Stimulated activated naive CD8-positive, alpha-beta T cell treated with anti-CD3 and anti-CD28 coated beads, Interleukin-15, Interleukin-2, amounts not matched to agents 100 U/mL and 50 U/mL, for 24 hours (primary cell): ENCODE measurements at regions not wholly inside any gene's neighbourhood (a gene's known extent, or its start where the extent isn't known, plus 50 kb on each side); places are given as distances from the start of the nearest gene placed in this dataset.
"Not testable (repeated sequence)": the region's sequence is repeated elsewhere in the genome, so short reads cannot be mapped to it uniquely, and the experiment has no call there.

Source experiments
- ATAC-seq: fragments of 150-1000 bp; cut with Tn5 transposase; one replicate; pipeline ENCODE4 v1.10.0; 2021
- DNase-seq: peaks from one replicate; pipeline ENCODE4 v3.0.0; 2021

DNA sequence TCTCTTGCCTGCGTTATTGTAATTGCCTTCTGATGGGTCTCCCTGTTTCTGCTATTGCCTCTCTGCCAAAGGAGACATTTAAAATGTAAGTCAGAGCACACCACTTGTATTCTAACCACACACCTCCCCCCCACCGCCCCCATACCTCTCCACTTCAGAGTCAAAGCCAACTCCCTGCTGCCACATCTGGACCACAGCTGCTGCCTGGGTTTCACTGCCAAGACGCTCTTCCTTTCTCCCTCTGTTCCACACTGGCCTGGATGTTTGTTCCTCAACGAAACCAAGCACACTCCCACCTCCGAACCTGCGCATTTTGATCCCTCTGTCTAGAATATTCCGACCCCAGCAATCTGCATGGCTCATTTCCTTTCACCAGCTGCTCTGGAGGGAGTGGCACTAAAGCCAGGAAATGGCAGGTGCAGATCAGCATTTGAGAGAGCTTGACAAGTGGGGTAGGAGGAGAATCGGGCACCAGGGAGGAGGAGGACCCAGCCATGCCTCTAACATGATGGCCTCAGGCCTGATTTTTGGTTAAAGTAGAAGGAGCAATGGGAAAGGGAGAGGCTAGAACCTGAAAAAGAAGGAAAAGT is 92.4 kb upstream of the HS3ST2 start:
- no peak for DNase-seq
- no peak for ATAC-seq

DNA sequence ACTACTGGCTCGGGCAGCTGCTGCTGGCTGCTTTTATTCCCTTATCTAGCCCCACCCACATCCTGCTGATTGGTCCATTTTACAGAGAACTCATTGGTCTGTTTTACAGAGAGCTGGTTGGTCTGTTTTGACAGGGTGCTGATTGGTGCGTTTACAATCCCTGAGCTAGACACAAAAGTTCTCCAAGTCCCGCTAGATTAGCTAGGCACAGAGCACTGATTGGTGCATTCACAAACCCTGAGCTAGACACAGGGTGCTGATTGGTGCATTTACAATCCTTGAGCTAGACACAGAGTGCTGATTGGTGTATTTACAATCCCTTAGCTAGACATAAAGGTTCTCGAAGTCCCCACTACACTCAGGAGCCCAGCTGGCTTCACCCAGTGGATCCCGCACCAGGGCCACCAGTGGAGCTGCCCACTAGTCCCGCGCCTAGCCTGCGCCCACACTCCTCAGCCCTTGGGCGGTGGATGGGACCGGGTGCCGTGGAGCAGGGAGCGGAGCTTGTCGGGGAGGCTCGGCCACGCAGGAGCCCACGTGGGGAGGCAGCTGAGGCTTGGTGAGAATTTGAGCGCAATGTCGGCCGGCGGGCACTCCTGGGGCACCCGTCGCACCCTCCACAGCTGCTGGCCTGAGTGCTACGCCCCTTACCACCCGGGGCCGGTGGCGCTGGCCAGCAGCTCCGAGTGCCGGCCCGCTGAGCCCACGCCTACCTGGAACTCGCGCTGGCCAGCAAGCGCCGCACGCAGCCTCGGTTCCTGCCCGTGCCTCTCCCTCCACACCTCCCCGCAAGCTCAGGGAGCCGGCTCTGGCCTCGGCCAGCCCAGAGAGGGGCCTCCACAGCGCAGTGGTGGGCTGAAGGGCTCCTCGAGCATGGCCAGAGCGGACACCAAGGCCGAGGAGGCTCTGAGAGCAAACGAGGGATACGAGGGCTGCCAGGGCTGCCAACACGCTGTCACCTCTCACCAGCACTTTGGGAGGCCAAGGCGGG is 91.1 kb upstream of the HS3ST2 start:
- not testable (repeated sequence) for DNase-seq, ATAC-seq

DNA sequence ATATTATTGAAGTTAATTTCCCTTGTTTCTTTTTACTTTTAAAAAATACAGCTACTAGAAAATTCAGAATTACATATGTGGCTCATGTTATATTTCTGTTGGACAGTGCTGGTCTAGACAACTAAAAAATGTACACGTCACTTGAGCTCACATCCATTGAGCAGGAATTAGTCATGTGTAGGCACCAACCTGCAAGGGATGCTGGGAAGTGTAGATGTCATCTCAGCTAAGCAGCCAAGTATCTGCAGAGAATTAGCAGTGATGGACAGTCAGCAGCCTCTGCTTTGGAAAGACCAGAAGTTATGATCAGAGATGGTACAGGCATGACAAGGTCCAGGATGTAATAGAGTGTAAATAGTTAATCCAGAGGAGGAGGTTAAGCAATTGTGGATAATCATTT is 87.1 kb upstream of the HS3ST2 start:
- DNase-seq (no peak), ATAC-seq (no peak)

DNA sequence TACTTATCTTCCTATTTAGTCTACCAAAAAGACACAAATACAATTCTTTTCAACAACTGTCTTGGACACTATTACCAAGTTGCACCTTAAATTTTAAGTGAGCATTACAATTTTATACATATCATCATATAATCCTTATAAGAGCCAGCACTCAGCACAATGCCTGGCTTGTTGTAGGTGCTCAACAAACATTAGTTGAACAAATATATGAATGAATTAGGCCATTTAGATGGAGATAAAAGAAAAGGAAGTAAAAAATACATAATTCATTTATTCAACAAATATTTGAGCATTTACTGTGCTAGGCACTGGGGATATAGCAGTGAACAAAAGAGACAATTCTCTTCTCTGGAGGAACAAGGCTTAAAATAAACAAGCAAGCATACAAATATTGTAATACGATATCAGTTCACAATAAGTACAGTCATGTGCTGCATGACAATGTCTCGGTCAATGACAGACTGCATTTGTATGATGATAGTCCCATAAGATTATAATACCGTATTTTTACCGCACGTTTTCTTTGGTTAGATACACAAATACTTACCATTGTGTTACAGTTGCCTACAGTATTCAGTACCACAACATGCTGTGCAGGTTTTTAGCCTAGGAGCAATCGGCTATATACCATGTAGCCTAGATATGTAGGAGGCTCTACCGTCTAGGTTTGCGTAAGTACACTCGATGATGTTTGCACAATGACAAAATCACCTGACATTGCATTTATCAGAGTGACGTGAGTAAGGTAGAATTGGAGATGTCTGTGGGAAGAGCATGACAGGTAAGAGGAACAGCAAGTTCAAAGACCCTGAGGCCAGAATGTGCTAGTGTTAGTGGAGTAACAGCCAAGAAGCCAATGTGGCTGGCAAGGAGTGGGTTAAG is 86.4 kb upstream of the HS3ST2 start:
- ATAC-seq (no peak), DNase-seq (no peak)

DNA sequence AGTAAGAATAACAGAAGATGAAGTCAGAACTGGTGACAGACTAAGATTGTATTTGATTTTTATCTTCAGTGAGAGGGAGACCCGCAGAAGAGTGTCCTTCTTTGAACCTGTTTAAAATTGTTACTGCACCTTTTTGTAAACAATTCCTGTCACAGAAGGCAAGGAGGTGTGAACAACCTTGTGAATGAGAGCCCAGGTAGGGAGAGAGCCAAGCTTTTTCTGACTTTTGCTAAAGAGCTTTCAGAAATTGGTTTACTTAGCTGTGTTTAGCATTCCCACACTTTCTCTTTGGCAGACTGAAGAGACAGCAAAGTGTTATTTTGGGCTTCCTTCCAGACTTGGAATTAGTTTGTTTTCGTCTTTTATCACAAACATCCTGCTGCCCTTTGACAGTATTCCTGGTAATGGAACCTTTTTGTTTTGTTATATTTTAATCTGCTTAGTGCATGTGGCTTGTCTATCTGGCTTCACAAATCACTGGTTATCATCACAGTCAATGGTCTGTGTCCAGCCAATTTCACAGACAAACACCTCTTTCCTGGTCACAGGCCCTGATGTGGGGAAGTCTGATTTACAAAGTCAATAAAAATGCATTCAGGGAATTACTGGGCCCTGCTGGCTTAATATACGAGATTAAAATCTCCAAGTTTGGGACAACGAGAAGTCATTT is 85.7 kb upstream of the HS3ST2 start:
- DNase-seq (no peak), ATAC-seq (no peak)

DNA sequence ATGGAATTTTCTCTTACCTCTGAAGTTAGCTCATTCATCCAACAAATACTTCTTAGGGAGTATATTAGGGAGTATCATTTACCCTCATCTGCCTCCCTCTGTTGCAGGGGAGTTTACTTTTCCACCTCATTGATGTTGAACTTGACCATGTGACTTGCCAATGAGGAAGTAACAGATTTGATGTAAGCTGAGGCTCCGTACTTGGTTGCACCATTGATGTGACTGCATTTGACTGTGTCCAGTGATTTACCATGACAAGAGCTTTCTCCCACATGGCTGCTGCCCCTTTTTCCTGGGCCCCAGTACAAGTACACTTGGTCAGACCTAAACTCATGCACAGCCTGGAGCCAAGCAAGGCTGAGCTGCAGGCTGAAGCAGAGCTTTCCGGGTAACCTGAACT is 81.6 kb upstream of the HS3ST2 start:
- ATAC-seq (no peak), DNase-seq (no peak)

DNA sequence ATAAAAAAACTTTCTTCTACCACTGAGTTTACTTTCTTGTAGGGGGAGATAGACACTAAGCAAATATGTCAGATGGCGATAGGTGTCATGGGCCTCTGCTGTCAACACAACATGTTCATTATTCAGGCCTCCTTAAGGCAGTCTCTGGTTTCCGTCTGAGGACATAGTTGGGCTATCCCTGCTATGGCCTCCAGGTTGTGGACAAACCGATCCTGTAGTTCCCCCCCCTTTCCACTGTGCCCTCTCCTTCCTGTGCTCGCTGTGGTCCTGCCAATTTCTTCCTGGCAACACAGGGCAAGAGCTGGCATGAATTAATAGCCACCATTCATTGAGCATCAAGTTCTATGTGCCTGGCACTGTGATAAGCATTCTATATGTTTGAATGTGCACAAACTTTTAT is 81.0 kb upstream of the HS3ST2 start:
- DNase-seq (no peak), ATAC-seq (no peak)

DNA sequence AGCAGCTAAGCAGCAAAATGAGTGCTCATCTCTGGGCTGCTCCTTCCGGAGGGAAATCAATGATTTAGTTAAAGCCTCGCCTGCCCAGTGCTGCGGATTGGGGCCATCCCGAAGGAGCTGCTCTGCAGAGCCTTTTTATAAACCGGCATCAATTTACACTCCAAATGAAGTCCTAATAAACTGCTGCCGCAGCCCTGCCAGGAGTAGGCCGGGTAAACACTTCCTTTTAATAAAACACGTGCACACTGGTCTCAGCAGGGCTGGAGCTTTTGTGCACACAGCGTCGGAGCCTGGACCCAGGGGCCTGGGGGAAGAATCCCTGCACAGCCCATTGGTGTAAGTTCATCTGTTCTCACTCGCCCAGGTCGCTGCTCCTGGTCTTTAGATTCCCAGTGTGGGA is 79.6 kb upstream of the HS3ST2 start:
- DNase-seq (no peak), ATAC-seq (no peak)

DNA sequence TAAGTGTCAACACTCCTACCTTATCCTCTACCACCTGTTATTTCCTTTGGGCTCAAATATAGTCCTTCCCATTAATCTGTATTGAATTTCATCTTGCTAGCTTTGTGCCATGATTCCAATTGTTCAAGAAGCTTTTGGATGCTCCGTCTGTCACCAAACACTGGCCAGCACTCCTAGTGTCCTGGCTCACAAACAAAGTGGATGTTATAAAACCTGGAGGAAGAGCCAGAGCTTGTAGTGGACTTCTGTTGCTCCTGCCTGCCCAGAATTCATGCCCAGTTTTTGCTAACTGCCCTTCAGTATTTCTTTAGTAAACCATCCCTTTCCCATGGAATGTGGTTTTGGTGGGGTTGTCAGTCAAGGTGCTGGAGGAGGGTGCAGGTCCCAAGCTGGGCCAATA is 77.2 kb upstream of the HS3ST2 start:
- DNase-seq (no peak), ATAC-seq (no peak)

DNA sequence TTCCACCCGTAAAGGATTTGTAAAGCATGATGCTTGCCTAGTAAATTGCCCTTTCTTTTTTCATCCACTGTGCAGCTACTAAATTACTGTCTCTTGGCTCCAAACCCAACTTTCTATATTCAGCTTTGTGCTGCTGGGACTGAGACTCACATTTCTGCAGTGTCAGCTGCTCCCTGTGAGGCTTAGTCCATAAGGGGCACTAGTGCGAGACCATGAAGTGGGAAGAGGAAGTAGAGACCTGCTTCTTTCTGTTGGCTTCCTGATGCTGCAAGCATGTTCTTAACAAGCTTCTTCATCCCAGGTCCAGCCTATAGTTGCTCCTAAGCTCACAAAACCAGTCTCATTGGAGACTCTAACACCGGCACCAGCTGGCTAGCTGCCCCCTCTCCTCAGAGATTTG is 74.9 kb upstream of the HS3ST2 start:
- no peak for DNase-seq
- ATAC-seq = no peak

DNA sequence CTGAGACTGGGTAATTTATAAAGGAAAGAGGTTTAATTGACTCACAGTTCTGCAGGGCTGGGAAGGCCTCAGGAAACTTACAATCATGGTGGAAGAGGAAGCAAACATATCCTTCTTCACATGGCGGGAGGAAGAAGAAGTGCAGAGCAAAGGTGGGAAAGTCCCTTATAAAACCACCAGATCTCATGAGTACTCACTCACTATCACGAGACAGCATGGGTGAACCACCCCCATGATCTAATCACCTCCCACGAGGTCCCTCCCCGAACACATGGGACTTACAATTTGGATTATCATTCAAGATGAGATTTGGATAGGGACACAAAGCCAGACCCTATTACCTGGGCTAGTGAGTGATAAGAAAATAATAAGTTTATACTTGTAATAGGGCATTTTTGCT is 70.6 kb upstream of the HS3ST2 start:
- DNase-seq (no peak), ATAC-seq (no peak)

DNA sequence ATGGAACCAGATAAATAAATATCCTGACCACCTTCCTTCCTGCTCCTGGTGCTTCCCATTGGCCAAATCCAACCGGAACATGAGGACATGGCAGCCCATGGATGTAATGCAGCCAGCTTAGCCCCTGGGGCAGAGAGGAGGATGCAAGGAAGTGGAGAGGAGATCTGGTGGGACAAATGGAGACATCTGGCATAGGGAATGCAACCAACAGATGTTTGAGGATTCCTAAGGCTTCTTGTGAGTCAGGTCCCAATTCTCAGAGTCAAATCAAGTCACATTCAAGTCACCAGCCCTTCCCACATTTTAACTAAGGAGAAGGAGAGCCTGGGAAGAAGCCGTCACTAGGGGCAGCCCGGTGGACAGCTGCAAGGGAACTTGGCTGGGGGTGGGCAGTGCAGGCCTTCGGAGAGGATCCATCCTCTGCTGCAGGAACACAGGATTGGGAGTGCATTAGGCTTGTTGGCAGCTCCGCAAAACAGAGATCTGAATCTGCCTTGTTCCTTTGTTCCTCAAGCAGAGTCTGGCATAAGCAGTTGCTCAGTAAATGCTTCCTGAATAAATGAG is 62.8 kb upstream of the HS3ST2 start:
- no peak for ATAC-seq
- no peak for DNase-seq

DNA sequence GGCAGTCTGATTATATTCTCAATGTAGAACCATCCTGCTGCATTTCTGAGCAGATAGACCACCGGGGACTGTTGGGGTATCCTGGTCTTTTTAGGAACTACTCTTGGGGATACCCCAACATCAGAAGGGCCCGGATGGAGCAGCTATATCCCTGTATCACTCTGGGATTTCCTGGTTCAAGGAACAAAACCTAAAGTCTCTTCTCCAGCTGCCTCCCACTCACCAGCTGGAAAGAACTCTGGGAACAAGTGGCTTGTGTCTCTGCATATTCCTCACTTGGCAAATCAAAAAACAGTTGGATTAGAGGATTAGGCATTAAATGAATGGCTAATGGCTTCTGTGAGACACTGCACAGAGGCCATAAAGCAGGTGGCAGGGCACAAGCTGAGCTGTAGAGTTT is 62.3 kb upstream of the HS3ST2 start:
- ATAC-seq (no peak), DNase-seq (no peak)

DNA sequence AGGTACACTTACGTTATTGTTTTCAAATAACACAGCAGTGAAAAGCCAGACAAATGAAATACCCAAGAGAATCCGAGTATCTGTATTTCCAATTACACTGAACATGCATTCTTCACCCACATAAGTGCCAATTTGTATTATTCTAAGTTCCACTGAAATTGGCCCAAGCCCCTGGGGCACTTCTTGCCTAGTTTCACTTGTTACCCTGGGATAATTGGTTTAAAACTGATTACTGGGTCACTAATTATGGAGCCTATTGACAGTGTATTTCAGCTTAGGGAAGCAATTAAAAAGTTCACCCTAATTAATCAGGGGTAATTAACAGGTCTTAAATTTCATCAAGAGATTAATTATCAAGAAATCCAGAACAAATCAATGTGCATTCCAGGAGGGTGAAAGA is 60.5 kb upstream of the HS3ST2 start:
- DNase-seq = no peak
- no peak for ATAC-seq

DNA sequence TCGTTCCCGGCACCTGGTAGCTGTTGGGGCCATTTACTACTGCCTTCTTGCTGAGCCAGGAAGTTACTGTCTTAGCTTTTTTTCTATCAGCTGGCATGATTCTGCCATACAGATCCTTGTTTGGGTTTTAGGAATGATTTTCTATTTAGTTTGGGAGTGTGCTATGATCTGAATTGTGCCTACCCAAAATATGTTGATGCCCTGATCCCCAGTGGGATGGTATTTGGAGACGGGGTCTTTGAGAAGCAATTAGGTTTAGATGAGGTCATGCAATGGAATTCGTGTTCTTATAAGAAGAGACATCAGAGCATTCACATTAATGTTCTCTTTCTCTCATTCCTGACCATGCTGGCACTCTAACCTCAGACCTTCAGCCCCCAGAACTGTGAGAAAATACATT is 59.4 kb upstream of the HS3ST2 start:
- DNase-seq (no peak), ATAC-seq (no peak)

DNA sequence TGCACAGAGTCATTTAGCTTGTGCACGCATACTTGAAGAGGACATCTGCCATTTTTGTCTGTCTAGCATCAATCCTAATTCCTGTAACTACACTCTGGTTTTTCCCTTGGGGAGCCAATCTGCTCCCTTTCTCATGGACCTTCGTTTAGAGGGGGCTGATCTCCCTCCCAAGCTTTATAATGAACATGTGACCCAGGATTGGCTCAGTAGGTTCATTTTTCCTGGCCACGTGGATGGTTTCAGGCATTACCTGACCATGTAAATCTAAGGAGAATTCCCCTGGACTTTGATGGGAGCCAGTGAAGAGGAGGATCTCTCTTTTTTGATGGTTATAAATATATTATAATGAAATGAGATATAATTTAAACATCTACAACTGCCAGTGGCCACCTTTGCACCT is 56.8 kb upstream of the HS3ST2 start:
- ATAC-seq (no peak), DNase-seq (no peak)

DNA sequence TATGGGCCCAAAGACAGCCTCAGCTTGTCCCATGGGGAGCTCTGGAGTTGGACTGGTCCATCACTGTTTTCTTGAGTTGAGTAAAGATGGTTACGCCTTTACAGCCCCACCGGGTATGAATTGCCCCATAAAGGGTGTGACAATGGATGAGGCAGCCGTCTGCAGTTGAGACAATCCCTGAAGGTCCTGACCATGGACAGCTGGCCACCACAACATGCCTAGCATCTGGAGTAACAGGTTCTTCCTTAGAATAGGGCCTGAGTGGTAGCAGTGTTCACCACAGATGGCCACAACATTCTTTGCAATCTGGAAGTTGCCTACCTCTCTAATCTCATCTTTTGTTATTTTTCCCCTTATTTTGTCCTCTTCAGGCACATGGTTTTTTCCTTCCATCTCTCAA is 51.5 kb upstream of the HS3ST2 start:
- ATAC-seq = no peak
- no peak for DNase-seq

DNA sequence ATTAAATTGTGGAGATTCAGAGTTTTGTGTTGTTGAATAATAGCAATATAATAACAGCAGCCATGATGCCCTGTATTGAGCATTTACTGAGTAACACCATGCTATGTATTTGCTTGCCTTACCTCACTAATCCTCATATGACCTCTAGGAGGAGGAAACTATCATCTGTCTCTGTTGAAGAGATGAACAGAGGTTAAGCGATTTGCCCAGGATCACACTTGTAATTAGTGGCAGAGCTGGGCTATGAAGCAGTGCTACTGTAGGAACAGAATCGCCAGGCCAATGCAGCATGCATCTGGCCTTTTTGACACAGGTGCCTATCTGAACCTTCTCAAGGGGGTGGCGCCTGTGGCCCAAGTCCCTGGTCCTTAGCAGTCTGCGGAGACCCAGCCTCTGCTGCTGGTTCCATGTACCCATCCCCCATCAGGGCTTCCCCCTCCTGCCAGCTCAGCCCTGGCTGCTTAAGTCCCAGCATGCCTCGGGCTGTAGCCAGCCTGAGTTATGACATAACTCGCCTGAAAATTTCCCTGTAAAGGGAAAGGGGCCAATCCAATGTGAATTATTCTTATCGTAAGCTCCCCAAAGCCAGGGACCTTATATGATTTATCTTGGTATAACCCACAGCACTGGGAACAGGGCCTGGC is 50.4 kb upstream of the HS3ST2 start:
- DNase-seq (no peak), ATAC-seq (no peak)
